ENCODE measurements at regions not wholly inside any gene's neighbourhood (a gene's known extent, or its start where the extent isn't known, plus 50 kb on each side); places are given as distances from the start of the nearest gene placed in this dataset.
A peak's percentile ranks its signal among the peaks of the same experiment; 100 is the strongest.
"Not testable (repeated sequence)": the region's sequence is repeated elsewhere in the genome, so short reads cannot be mapped to it uniquely, and the experiment has no call there.

DNA sequence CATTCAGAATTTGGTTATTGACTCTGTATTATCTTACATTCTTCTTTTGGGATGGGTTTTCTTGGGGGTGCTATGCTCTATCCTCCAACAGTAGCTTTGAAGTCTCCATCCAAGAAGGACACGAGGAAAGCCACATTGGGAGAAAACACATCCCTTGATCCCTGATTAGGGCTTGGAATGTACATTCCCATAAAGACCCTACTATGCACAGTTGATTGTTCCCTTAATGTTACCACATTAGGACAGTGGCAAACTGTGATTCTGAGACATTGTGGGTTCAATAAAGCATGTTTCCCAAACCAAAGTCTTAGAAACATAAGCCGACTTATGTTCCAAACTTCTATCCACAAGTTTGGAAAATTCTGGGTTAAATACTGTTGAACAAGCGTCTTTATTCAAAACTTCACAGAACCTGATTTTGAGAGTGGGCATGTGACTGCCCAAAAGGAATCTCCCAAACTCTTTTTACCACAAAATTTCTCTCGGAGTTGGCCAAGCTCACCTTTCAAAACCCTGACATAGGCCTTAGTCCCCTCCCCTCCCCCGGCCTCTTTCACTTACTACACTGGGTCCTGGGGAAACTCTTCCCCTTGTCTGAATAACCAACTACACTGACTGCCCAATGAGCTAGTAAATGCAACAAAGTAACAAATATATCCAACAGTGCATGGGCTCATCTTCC lies 177.0 kb upstream of the KAZN start:
- TF ChIP-seq, protein P1, sequence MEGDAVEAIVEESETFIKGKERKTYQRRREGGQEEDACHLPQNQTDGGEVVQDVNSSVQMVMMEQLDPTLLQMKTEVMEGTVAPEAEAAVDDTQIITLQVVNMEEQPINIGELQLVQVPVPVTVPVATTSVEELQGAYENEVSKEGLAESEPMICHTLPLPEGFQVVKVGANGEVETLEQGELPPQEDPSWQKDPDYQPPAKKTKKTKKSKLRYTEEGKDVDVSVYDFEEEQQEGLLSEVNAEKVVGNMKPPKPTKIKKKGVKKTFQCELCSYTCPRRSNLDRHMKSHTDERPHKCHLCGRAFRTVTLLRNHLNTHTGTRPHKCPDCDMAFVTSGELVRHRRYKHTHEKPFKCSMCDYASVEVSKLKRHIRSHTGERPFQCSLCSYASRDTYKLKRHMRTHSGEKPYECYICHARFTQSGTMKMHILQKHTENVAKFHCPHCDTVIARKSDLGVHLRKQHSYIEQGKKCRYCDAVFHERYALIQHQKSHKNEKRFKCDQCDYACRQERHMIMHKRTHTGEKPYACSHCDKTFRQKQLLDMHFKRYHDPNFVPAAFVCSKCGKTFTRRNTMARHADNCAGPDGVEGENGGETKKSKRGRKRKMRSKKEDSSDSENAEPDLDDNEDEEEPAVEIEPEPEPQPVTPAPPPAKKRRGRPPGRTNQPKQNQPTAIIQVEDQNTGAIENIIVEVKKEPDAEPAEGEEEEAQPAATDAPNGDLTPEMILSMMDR (conservative IDR thresholded peaks at IDR 0.05), result no peak
- no peak overlapping the region for H3K27ac ChIP-seq

- H3K27ac ChIP-seq, result no peak overlapping the region
- TF ChIP-seq, protein P1 (conservative IDR thresholded peaks at IDR 0.05), result no peak
Observed at GRCh38 chr1:14421977-14422609, 176.4 kb upstream of the KAZN start.

- TF ChIP-seq, protein P1 (conservative IDR thresholded peaks at IDR 0.05), result no peak
Observed at GRCh38 chr1:14424325-14425002, 174.0 kb upstream of the KAZN start.

DNA sequence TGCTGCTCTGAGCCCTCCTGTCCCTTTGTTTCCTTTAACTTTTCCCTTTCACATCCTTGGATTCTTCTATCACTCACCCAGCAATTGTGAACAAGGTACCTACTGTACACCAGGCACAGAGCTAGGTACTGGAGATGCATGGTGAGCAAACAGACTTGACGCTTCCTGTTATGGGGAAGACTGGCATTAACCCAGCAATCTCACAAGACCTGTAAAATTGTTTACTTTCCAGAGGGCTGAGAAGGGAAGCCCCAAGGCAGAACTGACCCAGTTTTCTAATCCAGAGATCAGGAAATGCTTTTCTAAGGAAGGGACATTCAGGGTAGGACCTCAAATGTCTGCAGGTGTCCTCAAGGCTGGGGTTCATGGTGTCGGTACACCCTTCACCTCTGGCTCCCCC lies 171.6 kb upstream of the KAZN start:
- TF ChIP-seq, protein P1 (conservative IDR thresholded peaks at IDR 0.05), result no peak
- H3K27ac ChIP-seq, result no peak overlapping the region; the same call in 1 of the 2 replicates

More at GRCh38 chr1:14424325-14425002, 174.0 kb upstream of the KAZN start:
- H3K27ac ChIP-seq, result no peak overlapping the region

DNA sequence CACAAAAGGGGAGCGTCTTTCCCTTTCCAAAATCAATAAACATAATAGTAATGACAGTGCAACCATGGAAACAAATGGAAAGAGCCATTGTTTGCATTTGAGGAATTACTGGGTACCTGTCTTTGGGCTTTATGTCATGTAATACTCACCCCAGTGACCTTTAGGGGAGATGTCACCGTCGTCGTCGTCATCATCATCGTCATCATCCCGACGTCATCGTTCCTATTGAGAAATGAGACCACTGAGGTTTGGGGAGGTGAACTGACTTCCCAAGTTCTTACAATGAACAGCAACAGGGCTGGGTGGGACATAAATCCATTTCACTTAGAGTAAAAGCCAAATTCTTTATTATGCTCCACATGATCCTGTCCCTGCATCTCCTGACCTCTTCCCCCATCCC lies 168.9 kb upstream of the KAZN start:
- TF ChIP-seq, protein P1 (conservative IDR thresholded peaks at IDR 0.05), result no peak

GRCh38 chr1:14432728-14433127 lies 165.8 kb upstream of the KAZN start:
- H3K27ac ChIP-seq, result not testable (repeated sequence)

More for the DNA sequence above, 168.9 kb upstream of the KAZN start:
- H3K27ac ChIP-seq, result no peak overlapping the region

- H3K27ac ChIP-seq, result no peak overlapping the region
- TF ChIP-seq, protein P1 (conservative IDR thresholded peaks at IDR 0.05), result peak; percentile 29; the same call in 1 of the 2 replicates
Observed at GRCh38 chr1:14435368-14436023, 163.0 kb upstream of the KAZN start.
